Astrocyte of the cerebellum (primary cell): ENCODE measurements at regions not wholly inside any gene's neighbourhood (a gene's known extent, or its start where the extent isn't known, plus 50 kb on each side); places are given as distances from the start of the nearest gene placed in this dataset.

Experiments
- DNase-seq: peaks from one replicate; pipeline ENCODE4 v3.0.0-alpha.2; 2011; ENCODE audit warnings: low read depth
- H3K4me3 ChIP-seq: 2 replicates; pipeline ENCODE4 v1.5.1; 2011; ENCODE audit warnings: mild to moderate bottlenecking, low read depth, low read length, moderate library complexity
- CTCF ChIP-seq: IDR thresholded peaks from 2 replicates; pipeline ENCODE4 v1.5.1; 2012; ENCODE audit warnings: low read length, low read depth, moderate library complexity, mild to moderate bottlenecking; ENCODE audit errors: missing control alignments
- in situ Hi-C: cut with HindIII; loops from 2 replicates; pipeline ENCODE4 v1.10.0; 2017; ENCODE audit warnings: low sequenced_read_pairs

DNA sequence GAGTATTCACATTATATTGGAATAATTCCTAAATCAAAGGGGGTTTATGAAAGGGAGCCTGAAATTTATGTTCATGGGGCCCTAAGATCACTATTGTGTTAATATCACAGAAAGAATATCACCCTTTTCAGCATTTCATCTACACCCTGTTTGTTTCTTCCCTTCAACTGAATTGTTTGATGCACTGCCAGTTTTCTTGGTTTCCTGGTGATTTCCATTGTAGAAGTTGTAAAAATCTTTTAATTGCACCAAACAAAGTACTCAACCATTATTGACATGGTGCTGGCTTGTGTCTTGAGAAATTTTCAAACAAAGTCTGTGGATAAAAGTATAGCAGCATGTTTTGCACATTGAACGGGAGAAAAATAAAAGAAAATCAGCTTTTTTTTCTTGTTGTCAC, 154.8 kb upstream of the PRKD1 start:
- no peak for TF ChIP-seq CTCF
- in situ Hi-C loops = no loop called here
- DNase-seq = no peak
- H3K4me3 ChIP-seq = no peak overlapping the region

DNA sequence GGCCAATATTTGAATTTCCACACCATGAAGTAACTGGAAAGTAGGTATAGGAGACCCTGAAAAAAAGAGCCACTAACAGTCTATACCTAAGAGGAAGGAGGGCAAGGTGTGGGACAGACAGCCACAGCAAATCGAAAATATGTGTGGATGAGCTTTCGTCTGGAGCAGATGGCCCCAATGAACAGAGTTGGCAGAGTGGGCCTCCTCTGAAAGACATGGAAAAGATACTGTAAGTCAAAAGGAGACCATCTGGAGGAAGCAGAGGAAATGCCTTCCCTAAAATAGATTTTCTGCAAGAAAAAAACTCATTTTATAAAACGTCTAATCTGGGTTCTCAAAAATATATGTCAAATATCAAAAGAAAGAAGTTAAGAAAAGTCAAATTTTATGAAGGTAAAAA, 157.2 kb upstream of the PRKD1 start:
- in situ Hi-C loops = no loop called here
- TF ChIP-seq CTCF = no peak
- DNase-seq = no peak
- H3K4me3 ChIP-seq = no peak overlapping the region

- H3K4me3 ChIP-seq = no peak overlapping the region
- no peak for DNase-seq
- no peak for TF ChIP-seq CTCF
- in situ Hi-C loops = no loop called here
These were observed 158.3 kb upstream of the PRKD1 start for GRCh38 chr14:30085943-30086342.

GRCh38 chr14:30088620-30089019, 161.0 kb upstream of the PRKD1 start:
- in situ Hi-C loops = no loop called here
- DNase-seq = no peak
- no peak overlapping the region for H3K4me3 ChIP-seq
- no peak for TF ChIP-seq CTCF

- no peak for DNase-seq
- in situ Hi-C loops = no loop called here
These were observed 181.5 kb upstream of the PRKD1 start for GRCh38 chr14:30108975-30109700.

GRCh38 chr14:30114051-30114450, 186.4 kb upstream of the PRKD1 start:
- in situ Hi-C loops = no loop called here
- DNase-seq = no peak
- TF ChIP-seq CTCF = no peak
- H3K4me3 ChIP-seq = no peak overlapping the region

More at GRCh38 chr14:30108975-30109700, 181.5 kb upstream of the PRKD1 start:
- no peak overlapping the region for H3K4me3 ChIP-seq
- TF ChIP-seq CTCF = no peak

DNA sequence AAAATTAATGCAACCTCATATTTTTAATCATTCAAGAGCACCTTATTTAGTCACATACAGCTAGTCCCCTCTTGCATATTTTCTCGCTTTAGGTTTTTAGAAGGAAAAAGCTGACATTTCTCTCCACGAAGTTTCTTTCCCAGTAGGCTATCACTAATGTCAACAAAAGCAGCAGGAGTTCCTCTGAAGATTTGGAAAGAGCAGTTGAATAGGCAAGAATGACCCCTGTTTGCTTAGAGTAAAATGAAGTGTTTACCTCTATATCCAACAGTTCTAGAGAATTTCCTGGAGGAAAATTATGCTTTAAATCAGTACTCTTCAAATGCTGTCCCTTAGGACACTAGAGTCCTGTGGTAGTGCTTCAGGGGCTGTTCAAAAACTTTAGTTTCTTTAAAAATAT, 188.1 kb upstream of the PRKD1 start:
- no peak overlapping the region for H3K4me3 ChIP-seq
- in situ Hi-C loops = no loop called here
- TF ChIP-seq CTCF = no peak
- DNase-seq = peak; percentile 12
